NCI-H1417 (cell line): ENCODE measurements at regions not wholly inside any gene's neighbourhood (a gene's known extent, or its start where the extent isn't known, plus 50 kb on each side); places are given as distances from the start of the nearest gene placed in this dataset.
"Not testable (repeated sequence)": the region's sequence is repeated elsewhere in the genome, so short reads cannot be mapped to it uniquely, and the experiment has no call there.

ENCODE experiments used
- DNase-seq, 3 experiments: peaks; one replicate each; lab custom pipeline; 2025; lab: John Stamatoyannopoulos, UW

- peak in 2 of 3 experiments; percentile 35 to 67 for DNase-seq
These were observed 729.3 kb upstream of the ACTRT1 start for GRCh38 chrX:128781506-128781905.

GRCh38 chrX:128780934-128781333 lies 728.7 kb upstream of the ACTRT1 start:
- DNase-seq: no peak

- DNase-seq: no peak
These were observed 717.3 kb upstream of the ACTRT1 start for GRCh38 chrX:128769495-128769894.

- no peak for DNase-seq
These were observed 707.5 kb upstream of the ACTRT1 start for GRCh38 chrX:128759745-128760144.

GRCh38 chrX:128759177-128759576 lies 707.0 kb upstream of the ACTRT1 start:
- no peak for DNase-seq

- DNase-seq: peak in 2 of 3 experiments; percentile 21 to 71
These were observed 701.9 kb upstream of the ACTRT1 start for GRCh38 chrX:128754130-128754529.

GRCh38 chrX:128739539-128739938 lies 687.3 kb upstream of the ACTRT1 start:
- no peak for DNase-seq

- DNase-seq: peak in 2 of 3 experiments; percentile 36 to 82
These were observed 676.7 kb upstream of the ACTRT1 start for GRCh38 chrX:128728943-128729342.

- peak in 1 of 3 experiments; percentile 16 for DNase-seq
These were observed 665.7 kb upstream of the ACTRT1 start for GRCh38 chrX:128717635-128718578.

GRCh38 chrX:128714425-128714824 lies 662.2 kb upstream of the ACTRT1 start:
- DNase-seq: no peak

GRCh38 chrX:128699716-128700285 lies 647.6 kb upstream of the ACTRT1 start:
- DNase-seq: peak in 1 of 3 experiments; percentile 18

- DNase-seq: no peak
These were observed 646.5 kb upstream of the ACTRT1 start for GRCh38 chrX:128698573-128699181.

GRCh38 chrX:128691872-128692271 lies 639.7 kb upstream of the ACTRT1 start:
- no peak for DNase-seq

- no peak for DNase-seq
These were observed 633.2 kb upstream of the ACTRT1 start for GRCh38 chrX:128685387-128685786.

- DNase-seq: no peak
These were observed 624.4 kb upstream of the ACTRT1 start for GRCh38 chrX:128676651-128677050.

GRCh38 chrX:128674326-128675086 lies 622.3 kb upstream of the ACTRT1 start:
- DNase-seq: not testable (repeated sequence)

- no peak for DNase-seq
These were observed 612.0 kb upstream of the ACTRT1 start for GRCh38 chrX:128664211-128664610.

GRCh38 chrX:128653524-128654060 lies 601.4 kb upstream of the ACTRT1 start:
- no peak for DNase-seq

GRCh38 chrX:128650326-128650725 lies 598.1 kb upstream of the ACTRT1 start:
- DNase-seq: peak in 1 of 3 experiments; percentile 7

GRCh38 chrX:128634754-128635153 lies 582.6 kb upstream of the ACTRT1 start:
- DNase-seq: peak in 1 of 3 experiments; percentile 6

- DNase-seq: no peak
These were observed 571.2 kb upstream of the ACTRT1 start for GRCh38 chrX:128623361-128623760.

- DNase-seq: no peak
These were observed 570.1 kb upstream of the ACTRT1 start for GRCh38 chrX:128622296-128622695.
